K562 (cell line): ENCODE measurements at regions not wholly inside any gene's neighbourhood (a gene's known extent, or its start where the extent isn't known, plus 50 kb on each side); places are given as distances from the start of the nearest gene placed in this dataset.

ENCODE experiments used
- ARID2 ChIP-seq: fragments of 450-650 bp; IDR thresholded peaks from 2 replicates; pipeline ENCODE4 v1.6.1; 2017; ENCODE audit warnings: antibody characterized with exemption, mild to moderate bottlenecking
- CBFA2T3 ChIP-seq: fragments of 450-650 bp; IDR thresholded peaks from 2 replicates; pipeline ENCODE4 v1.6.1; 2017
- GMEB1 ChIP-seq: fragments of 250-450 bp; sonication (Bioruptor Pico); IDR thresholded peaks from 2 replicates; pipeline ENCODE4 v1.4.0; 2020; ENCODE audit warnings: mild to moderate bottlenecking
- HNRNPL ChIP-seq: fragments of 200-400 bp; formaldehyde crosslinking; IDR thresholded peaks from 2 replicates; pipeline ENCODE4 v1.6.1; 2017; ENCODE audit warnings: low read depth, mild to moderate bottlenecking, low read length
- MLLT1 ChIP-seq, 2 experiments: fragments of 450-650 bp; IDR thresholded peaks; 2 replicates each; pipeline ENCODE4 v1.6.1; 2016
- NCOA6 ChIP-seq: fragments of 450-650 bp; IDR thresholded peaks from 2 replicates; pipeline ENCODE4 v1.6.1; 2017; ENCODE audit warnings: mild to moderate bottlenecking
- RBM15 ChIP-seq: fragments of 200-400 bp; formaldehyde crosslinking; IDR thresholded peaks from 2 replicates; pipeline ENCODE4 v1.6.1; 2018; ENCODE audit warnings: mild to moderate bottlenecking, low read length, moderate library complexity; ENCODE audit not compliant: insufficient read depth
- TFAP4 ChIP-seq: sonication (generic); formaldehyde crosslinking; IDR thresholded peaks from 2 replicates; pipeline ENCODE4 v1.8.0; 2022; ENCODE audit warnings: missing genetic modification reagents, mild to moderate bottlenecking, moderate library complexity, borderline replicate concordance
- THAP12 ChIP-seq: fragments of 250-450 bp; sonication (Bioruptor Pico); IDR thresholded peaks from 2 replicates; pipeline ENCODE4 v1.9.0; 2021; ENCODE audit warnings: mild to moderate bottlenecking, inconsistent platforms
- USF2 ChIP-seq: sonication (generic); formaldehyde crosslinking; IDR thresholded peaks from 2 replicates; pipeline ENCODE4 v1.5.0; 2020; ENCODE audit warnings: missing genetic modification reagents
- ZNF143 ChIP-seq: sonication (generic); formaldehyde crosslinking; IDR thresholded peaks from 2 replicates; pipeline ENCODE4 v1.9.0; 2022; ENCODE audit warnings: mild to moderate bottlenecking, missing genetic modification reagents
- ZNF232 ChIP-seq: sonication (generic); formaldehyde crosslinking; IDR thresholded peaks from 2 replicates; pipeline ENCODE4 v1.8.0; 2022; ENCODE audit warnings: mild to moderate bottlenecking, missing genetic modification reagents
- ZNF41 ChIP-seq: fragments of 250-450 bp; sonication (Bioruptor Pico); conservative IDR thresholded peaks from 2 replicates; pipeline ENCODE4 v1.4.0; 2020; ENCODE audit warnings: mild to moderate bottlenecking
- ZNF511 ChIP-seq: sonication (generic); formaldehyde crosslinking; IDR thresholded peaks from 2 replicates; pipeline ENCODE4 v1.8.0; 2022; ENCODE audit warnings: mild to moderate bottlenecking, missing genetic modification reagents
- ZNF717 ChIP-seq: fragments of 250-450 bp; sonication (Bioruptor Pico); IDR thresholded peaks from 2 replicates; pipeline ENCODE4 v1.5.0; 2021
- ZNF780A ChIP-seq: fragments of 250-450 bp; sonication (Bioruptor Pico); IDR thresholded peaks from 2 replicates; pipeline ENCODE4 v1.5.0; 2021; ENCODE audit warnings: mild to moderate bottlenecking

- no peak for TF ChIP-seq USF2
- TF ChIP-seq TFAP4, result no peak
- no peak for TF ChIP-seq ZNF511 (CRISPR knock-in tag)
- peak; percentile 89 for TF ChIP-seq HNRNPL
- no peak for TF ChIP-seq ARID2
- TF ChIP-seq ZNF41 (CRISPR knock-in tag), result no peak
- TF ChIP-seq CBFA2T3, result peak; percentile 15; the same call in 1 of the 2 replicates
- TF ChIP-seq NCOA6, result no peak
- no peak for TF ChIP-seq GMEB1
- TF ChIP-seq ZNF780A (CRISPR knock-in tag), result no peak
- TF ChIP-seq ZNF143, result no peak
- TF ChIP-seq RBM15, result no peak
- TF ChIP-seq ZNF232, result no peak
- peak; percentile 44 to 76; a peak in 3 of 4 replicates for TF ChIP-seq MLLT1 (IDR thresholded peaks at IDR 0.05)
- no peak for TF ChIP-seq ZNF717
- TF ChIP-seq THAP12 (CRISPR knock-in tag), result no peak
Measured at GRCh38 chr6:28725890-28726348, 197.9 kb downstream of the TRIM27 start (continued).
